GM12892 (cell line): ENCODE measurements at regions not wholly inside any gene's neighbourhood (a gene's known extent, or its start where the extent isn't known, plus 50 kb on each side); places are given as distances from the start of the nearest gene placed in this dataset.

ENCODE experiments used
- POLR2A ChIP-seq: IDR thresholded peaks from 2 replicates; pipeline ENCODE4 v1.6.1; 2011; ENCODE audit warnings: low read depth, low read length, control low read depth
- POLR2AphosphoS5 ChIP-seq: IDR thresholded peaks from 2 replicates; pipeline ENCODE4 v1.6.1; 2011; ENCODE audit warnings: low read depth, low read length, control low read depth

DNA sequence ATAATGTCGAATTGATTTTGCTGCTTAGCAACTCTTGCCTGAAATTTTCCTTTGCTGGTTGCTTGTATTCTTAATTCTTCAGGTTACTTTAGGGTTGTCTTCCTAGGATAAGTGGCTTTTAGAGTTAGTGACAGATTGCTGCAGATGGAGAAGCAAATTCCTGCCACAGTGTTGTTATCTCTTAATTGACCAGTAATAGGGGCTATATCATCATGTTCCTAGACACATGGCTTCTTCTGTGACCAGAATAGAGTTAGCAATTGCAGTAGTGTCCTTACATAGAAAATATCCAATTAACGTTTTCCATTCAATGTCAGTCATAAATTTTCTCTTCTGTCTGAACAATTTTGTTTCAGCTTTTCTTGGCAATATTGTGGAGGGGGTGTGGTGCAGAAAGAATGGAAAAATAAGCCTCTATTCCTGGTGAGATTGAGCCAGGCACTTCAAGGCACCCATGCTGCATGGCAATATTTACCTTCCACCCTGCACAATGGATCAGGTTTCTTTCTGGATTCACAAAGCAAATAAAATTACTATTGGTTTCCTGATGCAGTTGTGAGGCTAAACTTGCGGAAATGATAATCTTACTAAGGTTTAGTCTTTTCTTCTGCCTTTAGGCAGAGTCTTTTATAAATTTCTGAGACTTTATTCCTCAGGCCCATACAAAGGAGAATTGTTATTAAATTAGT is 1481.5 kb downstream of the EFNA5 start:
- TF ChIP-seq POLR2AphosphoS5 (no peak), POLR2A (no peak)
